GM21360 (cell line): ENCODE measurements at regions not wholly inside any gene's neighbourhood (a gene's known extent, or its start where the extent isn't known, plus 50 kb on each side); places are given as distances from the start of the nearest gene placed in this dataset.
"Not testable (repeated sequence)": the region's sequence is repeated elsewhere in the genome, so short reads cannot be mapped to it uniquely, and the experiment has no call there.

Experiments
- ATAC-seq: cut with Tn5 transposase; IDR thresholded peaks from one replicate; pipeline ENCODE4 v1.9.1; 2021; ENCODE audit warnings: mild to moderate bottlenecking, moderate library complexity; ENCODE audit not compliant: unreplicated experiment

DNA sequence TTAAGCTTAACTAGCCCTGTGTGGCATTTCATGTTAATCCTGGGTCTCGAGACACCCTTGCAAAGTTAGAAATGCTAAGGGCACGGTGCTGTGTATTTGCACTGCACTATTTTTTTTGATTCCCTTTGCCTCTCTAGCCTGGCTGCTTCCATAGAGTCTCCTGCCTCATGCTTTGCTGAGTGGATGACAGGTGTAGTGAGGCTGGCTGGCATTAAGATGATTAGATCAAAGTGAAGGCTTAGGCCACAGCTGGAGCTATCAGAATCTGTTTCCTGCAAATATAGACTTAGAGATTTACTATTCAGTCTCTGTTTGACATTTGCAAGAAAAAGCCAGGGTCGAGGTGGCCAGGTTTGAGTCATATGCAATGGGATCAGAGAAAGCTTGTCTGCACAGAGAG is 791.1 kb downstream of the AACS start:
- no peak for ATAC-seq

DNA sequence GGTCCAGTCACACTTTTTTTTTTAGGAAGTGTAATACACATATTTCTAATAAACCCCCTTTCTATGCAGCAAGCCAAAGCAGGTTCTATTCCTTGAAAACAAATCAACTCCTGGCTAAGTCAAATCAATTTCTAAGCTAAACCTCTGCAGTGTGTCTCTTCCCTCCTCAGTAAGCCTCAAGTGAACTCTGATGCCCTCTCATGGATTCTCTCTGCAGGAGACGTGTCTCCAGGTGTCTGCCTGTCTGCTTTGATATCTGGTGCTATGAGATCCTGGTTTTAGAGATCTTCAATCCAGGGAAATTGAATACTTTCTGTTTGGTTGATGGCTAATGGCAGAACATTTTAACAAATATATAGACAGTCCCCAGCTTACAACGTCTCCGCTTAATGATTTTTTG is 791.7 kb downstream of the AACS start:
- no peak for ATAC-seq

DNA sequence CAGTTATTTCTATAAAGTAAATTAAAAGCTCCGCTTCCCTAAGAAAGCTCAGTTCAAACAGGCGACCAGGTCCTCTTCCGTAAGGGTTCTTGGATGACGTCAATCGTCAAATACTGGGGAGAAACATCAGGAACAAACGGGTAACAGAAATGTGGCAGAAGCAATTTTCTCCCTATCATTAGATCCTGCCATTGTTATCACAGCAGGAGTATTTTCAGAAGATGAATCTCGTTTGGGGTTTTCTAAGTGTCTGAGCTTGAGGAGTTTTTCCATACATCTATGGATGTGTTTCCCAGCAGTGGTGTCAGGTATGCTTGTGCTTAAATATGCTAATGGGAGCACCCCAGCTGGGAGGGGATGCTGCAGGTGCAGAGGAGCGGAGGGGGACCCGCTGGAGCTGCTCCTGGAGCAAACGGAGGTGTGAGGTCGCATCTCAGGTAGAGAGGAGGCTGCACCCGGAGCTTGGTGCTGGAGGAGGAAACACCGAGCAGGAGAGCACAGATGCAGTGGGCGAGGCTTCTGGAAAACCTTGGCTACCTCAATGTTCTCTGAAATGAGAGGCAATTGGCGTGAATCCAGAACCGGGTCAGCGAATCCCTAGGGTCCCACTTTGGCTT is 795.5 kb downstream of the AACS start:
- no peak for ATAC-seq

DNA sequence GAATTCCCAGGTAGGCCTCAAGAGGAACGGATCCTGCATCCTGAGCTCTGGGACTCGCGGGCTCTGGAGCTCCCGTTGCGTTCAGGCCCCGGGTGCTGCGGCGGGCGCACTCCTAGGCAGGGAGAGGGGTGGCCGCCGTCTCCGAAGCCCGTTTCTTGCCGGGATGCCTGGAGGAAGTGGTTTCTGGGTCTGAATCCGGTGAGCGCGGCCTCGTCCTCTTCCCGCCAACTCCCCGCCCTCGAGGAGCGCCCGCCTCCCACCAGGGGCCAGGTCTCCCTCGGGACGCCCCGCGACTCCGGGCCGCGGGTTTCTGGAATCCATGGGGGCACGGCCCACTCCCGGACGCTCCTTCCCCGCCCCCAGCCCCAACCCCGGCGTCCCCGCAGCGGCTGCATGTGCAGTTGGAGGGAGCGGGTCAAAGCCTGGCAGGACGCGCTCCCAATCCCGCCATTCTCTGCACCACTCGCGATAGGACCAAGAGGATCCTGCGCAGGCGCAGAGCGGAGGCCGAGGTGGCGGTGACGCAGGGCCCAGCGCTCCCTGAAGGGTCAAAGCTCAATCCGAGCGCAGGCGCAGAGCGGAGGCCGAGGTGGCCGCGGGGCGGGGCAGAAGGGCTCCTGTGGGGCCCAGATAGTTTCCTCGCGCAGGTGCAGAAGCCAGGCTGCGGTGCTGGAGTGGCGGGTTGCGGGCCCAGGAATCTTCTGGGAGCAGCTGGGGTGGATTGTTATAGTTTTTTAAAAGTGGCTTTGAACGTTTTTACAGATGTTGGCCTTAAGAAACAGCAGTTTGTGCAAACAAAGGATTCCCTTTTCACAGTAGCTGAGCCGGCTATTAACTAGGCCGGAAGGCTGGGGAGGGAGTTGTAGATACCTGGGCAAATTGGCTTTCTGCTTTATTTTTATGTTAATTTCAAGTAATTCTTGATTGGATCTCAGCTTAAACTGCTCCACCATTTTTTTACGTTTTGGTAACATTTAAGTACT is 796.4 kb downstream of the AACS start:
- ATAC-seq: no peak

DNA sequence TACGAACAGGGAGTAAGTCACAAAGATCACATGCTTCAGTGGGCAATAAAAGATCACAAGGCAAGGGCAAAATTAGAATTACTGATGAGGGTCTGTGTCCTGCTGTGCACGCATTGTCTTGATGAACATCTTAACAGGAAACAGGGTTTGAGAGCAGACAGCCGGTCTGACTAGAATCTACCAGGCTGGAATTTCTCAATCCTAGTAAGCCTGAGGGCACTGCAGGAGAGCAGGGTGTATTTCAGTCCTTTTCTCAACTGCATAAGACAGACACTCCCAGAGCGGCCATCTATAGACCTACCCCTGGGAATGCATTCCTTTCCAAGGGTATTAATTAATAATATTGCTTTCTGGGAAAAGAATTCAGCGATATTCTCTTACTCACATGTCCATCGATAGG is 800.0 kb downstream of the AACS start:
- ATAC-seq: not testable (repeated sequence)

DNA sequence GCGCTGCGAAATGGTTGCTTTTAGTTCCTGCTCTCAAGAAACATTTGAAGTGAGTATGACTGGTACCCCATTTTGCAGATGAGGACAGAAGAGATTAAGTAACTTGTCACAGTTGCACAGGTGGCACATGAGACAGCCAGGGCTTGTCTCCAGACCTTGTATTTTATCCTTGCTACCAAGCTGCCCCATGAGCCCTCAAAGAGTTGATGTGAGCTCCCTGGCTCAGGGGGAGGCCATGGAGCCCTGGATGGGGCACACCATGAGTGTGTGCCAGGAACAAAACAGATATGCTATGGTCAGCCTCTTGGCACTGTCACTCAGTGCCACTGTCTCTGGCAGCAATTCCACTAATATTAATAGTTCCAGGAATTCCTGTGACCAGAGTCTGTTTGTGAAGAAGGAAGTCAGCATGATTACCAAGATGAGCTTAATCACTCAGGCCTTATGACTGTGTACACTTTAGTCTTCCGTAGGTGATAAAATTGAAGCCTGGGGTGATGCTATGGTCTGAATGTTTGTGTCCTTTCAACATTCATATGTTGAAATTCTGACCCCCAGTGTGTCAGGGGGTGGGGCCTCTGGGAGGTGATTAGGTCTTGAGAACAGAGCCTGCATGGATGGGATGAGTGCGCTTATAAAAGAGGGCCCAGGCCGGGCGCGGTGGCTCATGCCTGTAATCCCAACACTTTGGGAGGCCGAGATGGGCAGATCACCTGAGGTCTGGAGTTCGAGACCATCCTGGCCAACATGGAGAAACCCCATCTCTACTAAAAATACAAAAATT is 806.8 kb downstream of the AACS start:
- no peak for ATAC-seq

DNA sequence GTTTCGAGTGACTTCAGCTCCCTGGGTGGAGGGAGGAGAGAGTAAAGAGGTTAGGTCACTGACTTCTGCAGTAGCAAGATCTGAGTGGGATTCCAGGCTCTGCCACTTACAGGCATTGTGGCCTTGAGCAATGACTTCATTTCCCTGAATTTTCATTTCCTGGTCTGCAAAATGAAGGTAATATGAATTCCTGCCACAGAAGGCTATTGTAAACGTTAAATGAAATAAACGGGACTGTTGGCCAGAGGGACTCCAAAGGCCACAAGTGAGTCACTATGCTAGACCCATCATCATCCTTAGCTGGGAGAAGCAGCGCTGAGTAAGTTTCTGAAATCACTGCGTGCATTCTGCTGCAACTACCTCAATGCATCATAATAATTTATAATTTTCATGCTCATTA is 807.8 kb downstream of the AACS start:
- no peak for ATAC-seq

DNA sequence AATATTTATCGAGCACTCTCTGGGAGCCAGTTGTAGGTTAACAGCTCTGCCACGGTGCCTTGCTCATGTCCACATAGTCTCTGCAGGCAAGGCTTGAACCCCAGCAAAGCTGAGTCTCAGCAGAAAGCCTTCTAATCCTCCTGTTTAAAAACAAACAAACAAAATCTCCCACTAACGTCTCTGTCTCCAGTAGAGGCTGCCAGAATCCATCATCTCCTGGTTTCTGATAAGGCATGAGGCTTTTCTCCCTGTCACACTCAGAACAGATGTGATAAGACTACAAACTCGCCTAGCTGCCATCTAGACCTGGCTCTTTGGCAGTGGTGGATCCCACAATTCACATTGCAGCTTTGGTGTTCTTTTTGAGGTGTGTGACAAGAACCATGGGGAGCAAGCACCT is 813.2 kb downstream of the AACS start:
- ATAC-seq: no peak

DNA sequence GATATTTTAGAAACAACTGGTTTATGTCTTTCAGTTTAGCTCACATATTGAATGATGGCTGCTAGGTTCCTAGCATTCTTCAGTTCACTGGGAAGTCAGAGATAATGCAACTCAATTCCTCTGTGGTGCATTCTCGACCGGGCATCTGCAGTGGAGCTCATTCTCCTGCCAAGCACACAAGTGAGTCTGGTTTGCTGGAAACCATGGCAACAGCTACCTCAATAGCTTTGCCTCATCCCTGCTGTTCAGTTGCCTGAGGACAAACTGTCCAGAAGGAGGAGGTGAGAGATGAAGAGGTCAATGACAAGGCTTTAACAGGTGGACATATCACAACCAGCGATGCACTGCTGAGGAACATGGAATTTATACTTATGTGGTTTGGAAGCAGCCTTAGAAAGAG is 816.9 kb downstream of the AACS start:
- no peak for ATAC-seq

DNA sequence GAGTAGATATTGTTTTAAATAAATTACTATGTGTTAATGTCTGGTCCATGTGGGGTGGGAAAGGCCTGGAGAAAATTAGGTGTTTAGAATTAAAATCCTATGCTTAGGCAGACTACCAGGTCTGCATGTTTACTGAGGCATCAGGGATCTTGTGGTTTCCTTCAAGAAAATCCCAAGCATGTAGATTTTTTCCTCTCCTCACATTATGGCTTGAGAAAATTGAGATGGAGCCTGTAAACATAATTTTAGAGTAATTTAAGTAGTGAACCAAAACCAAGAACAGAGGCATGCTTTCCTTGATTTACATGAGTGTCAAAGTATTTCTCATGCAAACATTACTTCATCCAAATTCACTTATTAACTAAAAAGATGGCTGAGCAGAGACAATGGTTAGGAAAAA is 823.7 kb downstream of the AACS start:
- no peak for ATAC-seq

DNA sequence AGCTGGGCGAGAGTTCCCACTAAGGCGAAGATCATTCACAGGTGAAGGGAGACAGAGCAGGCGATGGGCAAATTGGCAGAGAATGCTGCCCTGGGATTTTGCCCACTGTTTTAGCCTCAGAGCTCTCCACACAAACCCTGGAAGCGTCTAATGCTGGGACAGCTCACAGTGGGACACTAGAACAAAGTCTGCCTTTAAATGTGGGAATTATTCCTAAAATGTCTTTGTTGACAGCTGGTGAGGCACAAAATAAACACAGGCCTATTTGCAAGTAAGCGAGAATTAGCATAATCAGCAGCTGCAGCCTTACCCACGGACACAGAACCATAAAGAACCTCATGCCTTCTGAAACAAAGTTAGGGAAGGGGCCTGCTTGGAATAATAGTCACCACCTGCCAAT is 824.5 kb downstream of the AACS start:
- ATAC-seq: no peak

DNA sequence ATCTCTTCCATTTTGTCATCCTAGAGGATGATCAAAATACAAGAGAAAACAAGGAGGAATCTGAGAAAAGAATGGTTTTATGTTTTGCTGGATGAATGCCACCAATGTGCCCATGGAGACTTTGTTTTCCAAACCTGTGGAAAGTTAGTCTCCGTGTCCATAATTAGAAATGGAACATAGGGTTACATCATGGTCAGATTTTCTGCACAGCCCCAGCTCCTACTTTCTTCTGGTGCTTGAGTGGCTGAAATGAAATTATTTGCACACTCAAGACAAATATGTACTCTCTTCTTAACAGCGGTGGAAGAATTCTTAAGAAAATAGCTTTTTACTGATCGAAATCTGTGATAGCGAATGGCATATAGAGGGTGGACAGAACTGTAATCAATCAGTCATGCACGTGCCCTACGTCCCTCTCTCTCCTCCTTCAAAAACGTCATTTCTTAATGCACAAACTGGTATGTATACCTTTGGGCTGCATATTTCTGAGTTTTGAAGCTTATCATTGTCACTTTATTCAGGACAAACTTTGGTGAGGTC is 825.2 kb downstream of the AACS start:
- ATAC-seq: no peak

DNA sequence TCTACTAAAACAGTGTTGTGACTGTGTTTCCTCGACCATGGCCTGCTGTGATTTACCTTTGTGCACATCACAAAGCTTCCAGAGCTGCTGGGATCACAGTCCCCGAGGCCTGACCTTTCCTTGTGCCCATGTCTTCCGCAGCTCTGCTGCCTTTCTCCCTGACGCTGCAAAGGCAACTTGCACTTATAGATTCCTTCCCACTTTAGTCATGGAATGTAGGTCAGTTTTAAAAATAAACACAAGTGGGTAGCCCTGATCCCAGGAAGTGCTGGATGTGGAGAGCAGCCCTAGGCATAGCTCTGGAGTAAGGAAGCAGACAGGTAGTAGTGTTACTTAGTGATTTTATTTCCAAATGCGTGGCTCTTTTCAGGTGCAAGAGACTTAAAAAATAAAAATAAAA is 825.7 kb downstream of the AACS start:
- no peak for ATAC-seq

DNA sequence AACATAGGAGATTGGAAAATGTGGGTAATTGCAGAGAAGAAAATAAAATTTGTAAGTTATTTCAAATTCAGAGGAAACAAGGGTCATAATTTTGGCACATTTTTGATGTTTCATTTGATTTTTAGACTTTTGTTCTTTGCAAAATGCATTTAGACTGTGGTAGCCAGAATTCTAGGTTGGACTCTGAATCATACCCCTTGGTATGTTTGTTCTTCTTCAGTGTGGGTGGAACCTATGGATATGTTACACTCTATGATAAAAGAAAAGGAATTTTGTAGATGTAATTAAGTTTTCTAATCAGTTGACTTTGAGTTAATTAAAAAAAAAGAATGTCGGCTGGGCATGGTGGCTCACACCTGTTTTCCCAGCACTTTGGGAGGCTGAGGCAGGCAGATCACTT is 827.0 kb downstream of the AACS start:
- no peak for ATAC-seq

DNA sequence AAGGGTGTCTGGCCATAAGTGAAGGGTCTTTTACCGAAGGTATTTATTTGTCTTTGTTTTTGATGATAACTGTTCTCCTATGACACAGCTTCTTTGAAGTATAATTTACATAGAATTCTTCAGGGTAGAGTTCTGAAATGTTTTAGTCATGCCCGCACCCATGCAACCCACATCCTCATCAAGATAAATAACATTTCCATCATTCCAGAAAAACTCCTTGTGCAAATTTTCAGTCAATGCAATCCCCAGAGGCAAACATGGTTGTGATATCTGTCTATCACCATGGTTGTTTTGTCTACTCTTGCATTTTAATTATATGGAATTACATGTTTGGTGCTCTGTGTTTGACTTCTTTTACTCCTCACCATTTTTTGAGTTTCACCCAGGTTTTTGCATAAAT is 837.8 kb downstream of the AACS start:
- no peak for ATAC-seq

DNA sequence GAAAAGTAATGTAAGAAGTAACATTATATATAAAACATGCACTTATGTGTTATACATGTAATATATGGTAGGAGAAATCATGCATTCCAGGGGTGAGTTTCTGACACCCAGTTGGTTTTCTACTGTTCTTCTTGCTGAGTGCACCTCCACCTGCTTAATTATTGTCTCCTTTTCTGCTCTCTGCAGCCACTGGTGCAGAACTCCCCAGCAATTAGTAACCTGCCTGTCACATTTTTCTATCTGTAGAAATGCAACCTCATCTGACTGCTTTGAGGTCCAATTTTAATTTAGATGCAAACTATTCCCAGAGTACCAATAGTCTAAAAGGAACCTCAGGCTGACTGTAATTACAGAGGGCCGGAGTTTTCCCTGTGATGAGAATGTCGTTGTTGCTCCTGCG is 842.1 kb downstream of the AACS start:
- no peak for ATAC-seq

DNA sequence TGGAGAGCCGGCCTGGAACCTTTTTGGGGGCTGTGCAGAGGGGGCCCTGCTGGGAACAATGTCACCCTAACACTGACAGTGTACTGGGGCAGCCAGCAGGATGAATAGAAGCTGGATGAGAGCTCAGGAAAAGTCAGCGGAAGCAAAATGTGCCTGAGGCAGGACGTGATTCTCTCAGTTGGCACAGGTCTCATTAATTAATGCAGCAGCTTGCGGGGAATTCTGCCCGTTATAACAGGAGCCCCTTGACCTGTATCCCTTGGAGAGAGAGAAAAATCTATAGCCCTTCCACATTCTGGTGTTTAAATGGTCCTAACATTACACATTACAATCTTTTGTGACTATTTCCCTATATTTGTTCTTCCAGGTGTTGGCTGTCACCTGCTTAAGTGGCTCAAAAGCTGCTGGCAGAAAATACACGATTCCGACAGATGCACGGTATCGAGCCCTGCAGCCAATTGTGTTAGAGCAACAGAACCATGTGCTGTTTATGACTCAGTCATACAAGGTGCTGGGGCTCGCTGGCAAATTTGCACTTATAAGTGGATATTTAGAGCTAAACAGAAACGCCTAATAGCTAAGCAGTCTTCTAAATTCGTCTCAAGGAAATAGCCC is 854.7 kb downstream of the AACS start:
- ATAC-seq: no peak

DNA sequence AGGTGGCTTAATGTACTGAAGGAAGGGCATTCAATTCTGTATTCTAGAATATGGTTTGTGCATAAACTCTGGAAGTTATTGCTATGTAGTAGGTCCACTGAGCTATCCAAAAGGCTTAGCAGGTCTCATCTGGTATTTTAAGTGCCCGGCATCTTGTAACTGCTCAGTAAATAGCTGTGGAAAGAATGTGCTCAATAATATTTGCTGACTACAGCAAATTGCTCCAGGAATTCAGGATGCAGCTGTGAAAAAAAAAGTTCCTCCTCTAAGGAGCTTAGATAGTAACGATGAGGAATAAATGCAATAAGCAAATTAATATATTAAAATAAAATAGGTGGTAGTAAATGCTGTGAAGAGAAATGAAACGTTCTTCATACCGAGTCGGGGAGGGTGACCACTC is 857.1 kb downstream of the AACS start:
- ATAC-seq: no peak

DNA sequence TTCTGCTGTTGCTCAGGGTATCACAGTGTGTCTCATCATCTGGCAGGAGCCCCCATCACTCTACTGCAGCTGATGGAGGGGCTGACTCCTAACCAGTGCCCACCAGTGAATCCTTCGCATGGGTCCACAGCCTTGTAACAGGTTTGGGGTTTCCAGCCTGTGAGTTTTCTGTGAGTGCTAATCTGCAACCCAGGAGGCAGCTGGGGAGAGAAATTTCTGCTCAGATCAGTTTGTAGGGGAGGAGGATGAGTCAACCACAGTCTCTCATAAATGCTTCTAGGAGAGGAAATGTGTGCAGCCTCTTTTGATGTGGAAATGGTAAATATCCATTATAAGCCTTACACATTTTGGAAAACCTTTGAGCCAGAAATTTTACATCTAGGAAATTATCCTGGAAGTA is 871.3 kb downstream of the AACS start:
- no peak for ATAC-seq

DNA sequence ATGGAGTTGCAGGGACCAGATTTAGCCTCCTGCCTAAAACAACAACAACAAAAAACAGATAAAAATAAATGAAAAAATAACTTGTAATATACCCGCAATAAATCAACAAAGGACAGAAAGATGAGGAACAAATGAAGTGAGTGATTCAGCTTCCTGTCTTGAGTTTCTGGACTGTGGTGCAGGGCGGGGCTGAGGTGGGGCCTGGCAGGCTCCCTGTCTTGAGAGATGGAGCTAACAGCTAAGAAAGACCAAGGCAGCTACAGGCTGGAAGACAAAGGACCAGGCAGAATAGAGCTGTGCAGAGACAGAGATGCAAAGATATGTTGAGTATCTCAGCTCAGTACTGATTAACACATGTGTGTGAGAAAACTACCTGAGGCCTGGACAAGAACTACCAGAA is 879.2 kb downstream of the AACS start:
- ATAC-seq: no peak

DNA sequence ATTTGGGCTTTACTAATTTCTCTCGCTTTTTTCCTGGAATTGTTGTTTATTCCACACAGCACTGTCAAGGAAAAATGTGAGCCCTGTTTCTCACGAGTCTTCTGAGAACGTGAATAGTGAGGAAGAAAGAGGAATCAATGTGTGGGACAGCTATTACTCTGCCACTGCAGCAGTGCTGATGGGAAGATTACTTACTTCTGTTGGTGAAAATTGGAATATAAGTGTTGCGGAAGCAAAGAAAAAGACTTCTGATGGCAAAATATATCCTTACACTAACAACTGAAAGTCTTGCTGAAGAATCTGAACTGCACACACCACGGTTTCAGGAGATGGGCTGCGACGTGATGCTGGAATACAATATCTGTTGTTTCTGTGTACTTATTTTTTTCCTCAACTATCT is 884.2 kb downstream of the AACS start:
- no peak for ATAC-seq
